GM18951 (cell line): ENCODE measurements at regions not wholly inside any gene's neighbourhood (a gene's known extent, or its start where the extent isn't known, plus 50 kb on each side); places are given as distances from the start of the nearest gene placed in this dataset.
"Not testable (repeated sequence)": the region's sequence is repeated elsewhere in the genome, so short reads cannot be mapped to it uniquely, and the experiment has no call there.

Experiments used
- POLR2A ChIP-seq: IDR thresholded peaks from 4 replicates; pipeline ENCODE4 v1.6.1; 2011; ENCODE audit warnings: mild to moderate bottlenecking; ENCODE audit not compliant: insufficient read length, insufficient read depth; ENCODE audit errors: extremely low read depth
- in situ Hi-C: fragments of 300-500 bp; cut with MboI; formaldehyde crosslinking; loops from one replicate; pipeline ENCODE4 v1.12.0; 2022; ENCODE audit warnings: low sequenced_read_pairs, mixed read lengths, inconsistent platforms; ENCODE audit not compliant: unreplicated experiment

- no peak for TF ChIP-seq POLR2A
Measured at GRCh38 chr22:22178992-22179391, 65.6 kb upstream of the VPREB1 start.

GRCh38 chr22:22178355-22178965 is 66.1 kb upstream of the VPREB1 start:
- TF ChIP-seq POLR2A, result no peak
- in situ Hi-C loops, result no loop called here

More at GRCh38 chr22:22178992-22179391, 65.6 kb upstream of the VPREB1 start:
- in situ Hi-C loops, result no loop called here

- in situ Hi-C loops, result no loop called here
- TF ChIP-seq POLR2A, result no peak
Measured at GRCh38 chr22:22176929-22177616, 67.5 kb upstream of the VPREB1 start.

- in situ Hi-C loops, result not testable (repeated sequence)
Measured at GRCh38 chr22:22172896-22173628, 71.5 kb upstream of the VPREB1 start.

- TF ChIP-seq POLR2A, result no peak
- in situ Hi-C loops, result no loop called here
Measured at GRCh38 chr22:22171357-22172218, 73.0 kb upstream of the VPREB1 start.

- no peak for TF ChIP-seq POLR2A
- in situ Hi-C loops, result no loop called here
Measured at GRCh38 chr22:22169923-22170322, 74.7 kb upstream of the VPREB1 start.

GRCh38 chr22:22168941-22169867 is 75.4 kb upstream of the VPREB1 start:
- no peak for TF ChIP-seq POLR2A
- in situ Hi-C loops, result no loop called here

- in situ Hi-C loops, result no loop called here
Measured at GRCh38 chr22:22168190-22168940, 76.2 kb upstream of the VPREB1 start.

GRCh38 chr22:22167791-22168189 is 76.8 kb upstream of the VPREB1 start:
- TF ChIP-seq POLR2A, result peak; percentile 32
- in situ Hi-C loops, result no loop called here

More at GRCh38 chr22:22168190-22168940, 76.2 kb upstream of the VPREB1 start:
- peak; percentile 11 for TF ChIP-seq POLR2A

GRCh38 chr22:22166941-22167713 is 77.5 kb upstream of the VPREB1 start:
- in situ Hi-C loops, result no loop called here

More at GRCh38 chr22:22166941-22167713, 77.5 kb upstream of the VPREB1 start:
- TF ChIP-seq POLR2A, result no peak
